GM18907 (cell line): ENCODE measurements at regions not wholly inside any gene's neighbourhood (a gene's known extent, or its start where the extent isn't known, plus 50 kb on each side); places are given as distances from the start of the nearest gene placed in this dataset.
"Not testable (repeated sequence)": the region's sequence is repeated elsewhere in the genome, so short reads cannot be mapped to it uniquely, and the experiment has no call there.

Experiments
- ATAC-seq: cut with Tn5 transposase; IDR thresholded peaks from one replicate; pipeline ENCODE4 v1.9.1; 2021; ENCODE audit warnings: mild to moderate bottlenecking, moderate library complexity; ENCODE audit not compliant: unreplicated experiment

DNA sequence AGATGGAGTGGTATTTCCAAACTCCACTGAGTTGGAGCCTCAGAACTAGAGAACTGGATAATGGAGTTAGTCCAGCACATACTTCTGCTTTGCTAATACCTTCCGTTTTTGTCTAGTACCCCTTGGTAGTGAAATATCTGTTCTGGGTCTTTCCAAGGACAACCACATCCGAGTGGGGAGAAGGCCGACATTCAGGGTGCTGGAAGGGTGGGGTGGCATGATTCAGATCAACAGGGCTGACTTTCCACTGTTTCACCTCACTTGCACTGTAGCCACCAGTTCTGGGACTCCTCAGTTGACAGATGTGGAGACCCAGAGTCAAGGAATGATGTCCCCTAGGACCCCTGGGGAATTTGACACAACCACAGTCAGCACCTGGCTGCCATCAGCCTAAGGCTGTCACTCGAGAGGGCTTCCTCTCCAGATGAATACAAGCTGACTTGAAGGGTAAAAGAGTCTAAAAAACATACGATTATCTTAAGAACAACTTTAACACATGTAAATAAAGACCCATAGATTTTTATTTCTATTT, 84.8 kb upstream of the HNF1B start:
- ATAC-seq = peak; percentile 56

DNA sequence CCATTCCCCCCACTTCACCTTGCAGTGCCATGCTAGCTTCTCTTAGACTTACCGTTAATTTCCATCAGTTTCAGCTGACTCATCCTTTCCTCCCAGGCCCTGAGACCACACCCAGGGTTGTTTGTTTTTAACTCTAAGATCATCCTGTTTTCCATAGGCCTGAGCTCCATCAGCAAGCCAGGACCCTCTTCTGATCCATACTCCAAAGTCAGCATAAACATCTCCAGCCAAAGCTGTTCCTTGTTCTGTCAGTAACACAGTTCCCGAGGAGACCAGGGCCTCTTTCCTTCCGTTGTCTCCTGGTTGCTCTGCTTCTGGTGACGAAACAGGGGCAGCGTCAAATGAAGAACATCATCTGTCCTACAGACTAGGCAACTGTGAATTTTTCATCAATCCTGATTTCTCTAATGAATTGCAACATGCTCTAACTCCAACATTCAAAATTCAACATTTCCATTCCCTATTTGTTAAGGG, 83.8 kb upstream of the HNF1B start:
- no peak for ATAC-seq

DNA sequence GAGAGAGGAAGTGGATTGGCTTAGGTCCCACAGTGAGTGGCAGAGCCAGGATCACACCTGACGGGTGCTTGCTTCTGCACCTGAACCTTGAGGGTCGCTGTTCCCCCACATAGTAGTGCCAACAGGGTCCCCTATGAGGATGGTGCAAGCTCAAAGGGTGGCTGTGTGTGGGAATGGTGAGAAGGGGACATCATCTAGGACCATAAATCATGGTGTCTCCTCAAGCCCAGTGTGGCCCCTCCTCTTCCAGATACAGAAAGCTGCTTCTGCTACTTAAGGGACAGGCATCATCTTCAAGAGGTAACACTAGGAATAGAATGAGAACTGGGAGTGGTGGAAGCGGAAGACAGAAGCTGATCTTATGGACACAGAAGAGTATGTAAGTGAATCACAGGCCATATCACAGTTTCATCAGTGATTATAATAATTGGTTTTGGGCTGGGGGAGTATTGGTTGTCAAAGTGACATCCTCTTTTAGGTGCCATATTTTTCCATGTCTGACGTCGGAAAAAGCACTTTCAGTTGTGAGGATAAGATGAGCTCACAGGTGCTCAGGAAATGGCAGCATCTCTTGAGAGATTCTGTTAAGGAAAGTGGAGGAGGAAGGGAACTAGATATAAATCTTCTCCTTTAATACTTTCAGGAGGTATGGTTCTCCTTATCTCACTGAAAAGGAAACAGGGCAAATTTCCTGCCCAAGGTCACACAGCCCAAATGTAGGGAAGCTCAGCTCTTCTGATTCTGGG, 83.2 kb upstream of the HNF1B start:
- ATAC-seq = no peak

DNA sequence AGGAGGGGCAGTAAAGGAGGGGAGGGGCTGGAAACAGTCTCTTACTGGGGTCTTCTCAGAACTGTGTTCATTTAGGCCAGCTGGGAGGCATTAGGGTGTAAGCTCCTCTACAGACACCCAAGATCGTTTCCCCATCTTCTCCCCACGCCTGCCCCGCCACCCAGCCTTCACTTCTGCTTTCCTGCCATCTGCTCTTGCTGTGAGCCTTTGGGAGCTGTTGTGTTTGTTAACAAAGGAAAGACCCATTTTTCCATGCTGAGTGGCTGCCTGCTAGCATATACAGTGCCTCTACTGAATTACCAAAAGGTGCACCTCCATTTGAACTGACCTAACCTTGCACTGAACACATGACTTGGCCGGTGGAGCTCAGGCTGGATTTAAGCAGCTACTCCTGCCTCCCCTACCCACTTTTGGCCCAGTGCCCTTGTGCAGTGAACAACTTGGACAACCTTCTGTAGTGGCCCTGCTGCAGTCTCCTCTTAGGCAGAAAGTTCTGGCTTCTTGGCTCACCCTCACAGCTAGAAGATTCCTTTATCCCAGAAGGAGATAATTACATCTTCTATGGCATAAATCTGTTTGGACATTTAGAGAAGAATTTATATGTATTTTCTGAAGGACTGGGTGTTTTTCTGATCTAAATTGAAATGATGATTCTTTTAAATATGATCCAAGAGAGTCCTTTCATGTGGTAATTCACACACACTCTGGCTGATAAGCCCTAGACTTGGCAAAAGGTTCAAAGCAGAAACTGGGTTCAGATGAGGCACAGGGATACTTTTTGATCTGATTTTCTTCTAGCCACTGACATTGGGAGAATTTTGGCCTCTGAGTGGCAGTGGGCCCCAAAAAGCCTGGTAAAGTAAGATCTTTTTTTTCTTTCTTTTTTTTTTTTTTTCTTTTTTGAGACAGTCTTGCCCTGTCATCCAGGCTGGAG, 81.9 kb upstream of the HNF1B start:
- no peak for ATAC-seq

DNA sequence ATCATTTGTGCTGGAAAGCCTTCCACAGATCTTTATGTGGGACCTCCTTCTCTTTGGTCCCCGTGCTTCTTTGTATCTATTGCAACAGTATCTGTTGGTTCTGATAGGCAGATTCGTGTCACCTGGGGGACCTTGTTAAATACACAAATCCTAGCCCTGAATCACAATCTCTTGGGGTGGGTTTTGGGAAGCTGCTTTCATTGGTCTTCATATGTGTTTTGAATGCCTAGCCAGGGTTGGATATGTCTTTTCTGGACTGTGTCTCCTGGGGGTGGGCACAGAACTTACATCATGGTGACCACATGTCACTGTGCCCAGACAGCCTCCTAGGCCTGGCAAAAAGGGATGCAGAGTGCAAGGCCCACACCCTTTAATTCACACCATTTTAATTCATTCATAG, 81.0 kb upstream of the HNF1B start:
- ATAC-seq = no peak

DNA sequence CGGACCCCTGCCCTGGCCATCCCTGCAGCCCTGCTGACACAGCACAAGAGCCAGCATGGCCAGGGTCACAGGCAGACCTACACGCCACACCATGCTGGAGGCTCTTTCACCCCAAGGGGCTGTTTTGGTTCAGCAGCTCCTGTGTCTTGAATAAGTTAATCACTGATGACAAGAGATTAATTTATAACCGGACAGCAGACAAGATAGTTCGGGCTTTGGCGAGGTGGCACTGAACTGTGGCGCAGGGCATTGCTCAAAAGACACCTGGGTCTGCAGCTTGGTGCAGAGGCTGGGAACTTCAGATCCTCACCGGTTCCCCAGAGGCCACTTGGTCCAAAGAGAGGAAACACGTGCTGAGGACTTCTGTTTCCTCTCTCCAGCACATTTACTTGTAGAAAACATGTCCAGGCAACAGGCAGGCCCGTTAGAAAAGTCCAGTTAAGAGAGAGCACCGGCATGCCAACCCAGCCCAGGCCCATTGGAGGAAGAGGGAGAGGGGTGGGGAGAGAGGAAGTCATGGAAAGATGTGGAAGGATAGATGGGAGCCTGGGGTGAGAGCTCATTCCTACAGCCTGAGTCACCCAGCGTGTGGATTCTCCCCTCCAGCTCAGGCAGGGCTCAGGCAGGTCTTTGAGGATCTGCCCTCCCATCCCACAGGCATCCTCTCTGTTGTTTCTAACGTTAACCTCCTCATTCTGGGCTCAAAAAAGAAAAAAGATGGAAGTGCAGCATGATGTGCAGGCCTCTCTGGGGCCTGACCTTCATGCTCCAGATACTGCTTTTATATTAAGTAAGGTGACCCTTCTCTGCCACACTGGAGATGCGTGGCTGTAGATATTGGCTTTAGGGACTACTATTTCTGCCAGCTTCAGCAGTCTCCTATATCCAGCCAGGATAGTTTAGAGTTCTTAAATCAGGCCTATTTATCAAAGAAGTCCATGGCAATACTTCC, 80.0 kb upstream of the HNF1B start:
- ATAC-seq = peak; percentile 69

DNA sequence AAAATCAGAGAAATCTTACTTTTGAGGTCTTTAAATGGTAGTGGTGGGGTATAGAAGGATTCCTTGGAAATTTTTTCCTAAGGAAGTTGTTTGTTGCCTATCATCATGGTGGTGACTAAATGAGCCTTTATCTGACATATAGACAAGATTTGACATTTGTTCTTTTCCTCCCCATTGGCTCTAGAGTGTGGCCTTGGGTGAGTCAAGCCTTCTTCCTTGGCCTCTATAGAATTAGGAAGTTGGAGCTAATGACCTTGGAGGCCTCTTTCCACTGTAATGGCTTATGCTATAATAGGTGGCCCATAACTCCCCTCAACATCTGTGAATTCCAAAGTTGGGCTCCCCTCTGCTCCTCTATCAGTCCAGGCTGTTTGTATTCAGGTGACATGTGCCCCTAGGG, 79.1 kb upstream of the HNF1B start:
- ATAC-seq = no peak

DNA sequence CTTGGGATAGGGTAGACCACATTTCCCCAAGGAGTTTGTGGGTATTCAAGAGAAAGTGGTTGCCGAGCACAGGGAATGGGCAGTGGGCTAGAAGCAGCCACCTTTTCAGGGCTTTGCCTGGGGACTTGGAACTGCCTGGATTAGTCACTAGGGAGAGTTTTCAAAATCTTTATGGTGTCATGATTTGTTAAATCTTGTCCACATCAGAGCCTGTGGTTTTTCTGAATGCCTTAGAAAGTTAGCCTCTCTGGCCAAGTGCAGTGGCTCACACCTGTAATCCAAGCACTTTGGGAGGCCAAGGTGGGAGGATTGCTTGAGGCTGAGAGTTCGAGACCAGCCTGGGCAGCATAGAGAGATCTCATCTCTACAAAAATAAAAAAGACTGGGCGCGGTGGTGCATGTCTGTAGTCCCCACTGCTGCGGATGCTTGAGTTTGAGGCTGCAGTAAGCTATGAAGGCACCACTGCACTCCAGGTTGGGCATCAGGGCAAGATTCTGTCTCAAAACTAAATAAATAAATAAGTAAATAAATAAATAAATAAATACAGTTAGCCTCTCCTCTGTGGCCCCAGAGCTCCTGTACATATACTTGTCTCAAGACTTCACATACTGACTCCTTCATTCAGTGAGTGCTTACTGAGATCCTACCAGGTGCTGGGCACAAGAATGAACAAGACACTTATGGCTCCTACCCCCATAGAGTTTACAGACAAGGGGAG, 76.3 kb upstream of the HNF1B start:
- no peak for ATAC-seq

DNA sequence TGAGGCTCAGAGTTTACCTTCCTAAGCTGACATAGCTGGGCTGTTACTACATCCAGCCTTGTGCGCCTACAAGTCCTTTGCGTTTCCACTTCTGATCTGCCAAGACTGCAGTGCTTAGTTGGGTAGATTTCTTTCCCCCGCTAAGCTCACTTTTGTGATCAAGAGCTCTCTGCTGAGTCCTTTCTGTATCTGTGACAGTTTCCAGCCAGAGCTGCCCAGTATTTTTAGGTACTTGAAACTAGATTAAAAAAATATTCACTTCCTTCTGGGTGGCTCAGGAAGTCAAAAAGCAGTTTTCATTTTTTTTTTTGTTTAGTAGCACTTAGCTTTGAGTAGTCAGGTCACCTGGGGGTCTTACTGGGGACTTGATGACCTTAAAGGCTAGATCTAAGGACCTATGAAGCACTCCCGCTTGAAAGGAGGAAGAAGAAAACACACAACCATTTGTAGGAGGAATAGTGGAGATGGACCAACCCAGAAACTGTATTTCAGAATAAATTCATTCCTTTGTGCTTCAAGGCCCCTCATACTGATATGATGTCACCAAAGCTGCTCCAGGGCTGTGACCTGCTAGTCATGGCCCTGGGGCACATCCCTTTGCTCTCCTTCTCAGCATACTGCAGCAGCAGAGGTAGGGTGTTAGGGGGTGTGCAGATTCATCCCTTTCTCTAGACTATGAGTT, 75.6 kb upstream of the HNF1B start:
- ATAC-seq = no peak

DNA sequence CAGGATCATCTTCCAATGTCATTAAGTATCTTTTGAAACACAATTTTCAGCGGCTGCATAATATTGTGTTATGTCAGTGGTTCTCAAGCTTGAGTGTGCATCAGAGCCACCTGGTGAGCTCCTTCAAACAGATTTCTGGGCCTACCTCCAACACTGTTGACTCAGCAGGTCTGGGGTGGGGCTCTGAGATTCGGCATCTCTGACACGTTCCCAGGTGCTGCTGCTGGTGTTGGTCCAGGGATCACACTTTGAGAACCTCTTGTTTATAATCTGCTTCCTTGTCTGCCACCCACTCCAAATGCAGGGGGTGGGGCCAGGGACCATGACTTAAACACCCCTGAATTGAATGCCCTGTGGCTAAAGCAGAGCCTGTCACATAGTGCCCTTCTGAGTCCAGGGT, 73.8 kb upstream of the HNF1B start:
- no peak for ATAC-seq

DNA sequence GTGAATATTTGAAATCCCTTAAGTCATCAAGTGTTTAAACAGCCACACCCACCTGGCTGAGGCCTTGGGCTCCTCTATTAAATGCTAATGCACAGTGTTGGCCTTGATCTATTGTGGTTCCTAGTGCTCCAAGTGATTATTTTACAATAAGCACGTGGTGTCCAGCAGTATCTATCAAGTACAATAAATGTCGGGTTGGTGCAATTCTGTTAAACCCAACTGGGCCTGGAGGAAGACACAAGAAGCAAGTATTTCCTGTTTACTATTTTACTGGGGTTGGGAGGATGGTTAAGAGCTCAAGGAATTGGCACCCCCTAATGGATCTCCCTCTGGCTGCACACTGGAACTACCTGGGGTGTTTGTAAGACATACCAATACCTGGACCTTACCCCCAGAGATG, 72.1 kb upstream of the HNF1B start:
- ATAC-seq = no peak

DNA sequence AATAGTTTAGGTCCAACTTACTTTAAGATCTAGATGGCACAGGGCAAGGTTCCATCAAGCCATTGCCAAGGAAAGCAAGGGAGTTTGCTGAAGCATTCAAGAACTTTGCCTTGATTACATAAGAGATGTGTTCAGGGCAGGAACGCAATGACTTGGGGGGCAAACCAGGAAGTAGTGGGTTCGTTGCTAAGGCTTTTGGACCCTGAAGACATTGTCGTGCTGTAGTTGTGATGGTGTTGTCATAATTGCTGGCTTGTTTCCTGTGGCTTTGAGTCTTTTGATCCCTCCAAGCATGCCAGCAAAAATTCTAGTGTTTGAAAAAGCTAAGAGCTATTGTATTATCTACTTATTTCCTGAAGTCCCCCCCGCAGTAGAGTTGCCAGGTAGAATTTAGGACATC, 70.7 kb upstream of the HNF1B start:
- ATAC-seq = no peak

DNA sequence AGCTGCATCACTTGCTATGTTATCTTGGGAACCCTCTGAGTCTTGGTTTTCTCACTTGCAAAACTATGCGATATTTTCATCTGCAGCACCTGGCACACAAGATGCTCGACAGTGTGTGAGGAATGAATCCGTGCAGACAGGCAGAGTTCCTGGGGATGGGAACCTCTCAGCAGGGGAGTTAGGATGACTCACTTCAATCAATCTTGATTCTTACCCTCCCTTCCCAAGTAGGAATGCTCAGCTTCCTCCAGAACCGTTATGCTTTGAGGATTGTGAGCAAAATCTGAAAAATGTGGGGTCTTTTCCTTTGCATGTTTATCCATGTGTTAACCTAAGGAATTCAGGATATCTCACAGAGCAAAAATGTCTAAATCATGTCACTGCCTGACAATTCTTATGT, 68.9 kb upstream of the HNF1B start:
- ATAC-seq = no peak

DNA sequence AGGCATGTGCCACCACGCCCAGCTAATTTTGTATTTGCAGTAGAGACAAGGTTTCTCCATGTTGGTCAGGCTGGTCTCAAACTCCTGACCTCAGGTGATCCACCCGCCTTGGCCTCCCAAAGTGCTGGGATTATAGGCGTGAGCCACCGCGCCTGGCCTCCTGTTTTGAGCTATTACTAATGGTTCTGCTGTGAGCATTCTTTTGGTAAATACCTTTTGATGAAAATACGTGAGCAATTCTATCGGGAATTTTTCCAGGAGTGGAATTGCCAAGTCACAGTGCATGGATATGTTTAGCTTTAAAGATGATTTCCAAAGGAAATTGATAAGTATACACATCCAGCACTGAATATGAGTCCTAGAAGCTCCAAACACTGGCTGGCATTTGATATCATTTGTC, 64.0 kb upstream of the HNF1B start:
- not testable (repeated sequence) for ATAC-seq

DNA sequence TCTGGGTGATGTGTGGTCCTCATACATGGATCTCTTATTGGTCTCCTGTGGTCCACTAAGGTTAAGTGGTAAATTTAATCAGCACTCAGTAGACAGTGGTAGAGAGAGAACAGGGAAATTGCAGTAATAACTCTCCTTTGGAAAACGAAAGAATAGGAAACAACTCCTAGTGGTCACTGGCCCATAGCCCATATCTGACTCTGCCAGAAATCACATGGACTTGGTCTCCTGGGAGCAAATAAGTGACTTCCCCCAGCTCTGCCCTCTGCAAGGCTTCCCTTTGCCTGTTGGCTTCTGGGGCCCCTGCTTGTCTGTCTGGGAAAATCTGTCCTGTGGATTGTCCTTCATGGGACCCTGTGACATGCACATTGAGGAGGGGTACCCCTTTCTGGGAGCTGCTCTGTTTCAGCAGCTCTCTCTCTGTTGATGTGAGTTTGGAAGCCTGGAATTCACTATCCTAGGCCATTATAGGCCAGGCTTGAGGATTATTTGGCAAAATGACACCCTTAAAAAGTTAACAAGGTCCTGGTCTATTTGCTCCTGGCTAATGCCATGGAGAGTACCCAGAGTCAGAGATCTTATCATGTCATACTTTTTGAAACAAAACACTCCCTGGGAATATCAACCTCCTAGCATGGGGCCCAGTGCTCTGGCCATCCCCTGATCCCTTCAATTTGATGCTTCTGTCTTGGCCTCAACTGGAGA, 58.0 kb upstream of the HNF1B start:
- ATAC-seq = no peak

DNA sequence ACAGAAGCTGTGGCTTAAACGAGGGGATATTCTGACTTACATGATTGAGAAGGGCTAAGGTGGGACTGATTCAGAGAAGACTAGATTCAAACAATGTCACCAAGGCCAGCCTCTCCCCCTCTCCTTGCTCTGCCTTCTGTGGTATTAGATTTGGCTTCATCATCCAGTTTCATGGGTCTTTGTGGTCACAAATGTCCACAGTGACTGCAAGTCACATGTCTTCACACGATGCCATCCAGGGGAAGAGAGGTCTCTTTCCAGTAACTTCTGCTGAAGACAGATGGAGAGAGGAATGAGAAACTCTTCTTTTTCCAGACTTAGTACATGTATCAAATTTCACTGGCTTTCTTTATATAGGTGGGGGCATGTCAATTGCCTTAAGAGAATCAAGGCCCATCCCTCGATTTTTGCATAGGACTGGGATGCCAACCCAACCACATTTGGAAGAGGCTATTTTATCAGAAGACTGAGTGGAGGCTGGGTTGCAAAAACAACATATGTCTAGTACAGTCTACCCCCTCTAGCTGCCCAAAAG, 57.3 kb upstream of the HNF1B start:
- no peak for ATAC-seq

DNA sequence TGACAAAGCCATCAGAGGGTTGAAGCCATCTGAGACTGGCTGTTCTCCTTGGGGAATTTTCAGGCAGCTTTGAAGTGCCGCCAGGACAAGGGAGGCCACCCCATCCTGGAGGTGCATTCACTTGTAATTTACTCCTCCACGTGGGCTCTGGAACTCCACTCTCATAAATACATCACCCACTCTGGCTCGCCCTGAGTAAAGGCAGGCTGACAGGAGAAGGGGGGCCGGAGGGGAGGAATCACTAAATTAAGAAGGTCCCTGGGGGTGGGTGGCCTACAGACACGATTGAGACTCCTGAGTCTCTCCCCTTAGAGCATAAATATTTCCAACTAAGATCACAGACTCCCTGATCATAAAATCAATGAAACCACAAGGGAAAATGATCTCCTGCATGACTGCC, 56.3 kb upstream of the HNF1B start:
- no peak for ATAC-seq

DNA sequence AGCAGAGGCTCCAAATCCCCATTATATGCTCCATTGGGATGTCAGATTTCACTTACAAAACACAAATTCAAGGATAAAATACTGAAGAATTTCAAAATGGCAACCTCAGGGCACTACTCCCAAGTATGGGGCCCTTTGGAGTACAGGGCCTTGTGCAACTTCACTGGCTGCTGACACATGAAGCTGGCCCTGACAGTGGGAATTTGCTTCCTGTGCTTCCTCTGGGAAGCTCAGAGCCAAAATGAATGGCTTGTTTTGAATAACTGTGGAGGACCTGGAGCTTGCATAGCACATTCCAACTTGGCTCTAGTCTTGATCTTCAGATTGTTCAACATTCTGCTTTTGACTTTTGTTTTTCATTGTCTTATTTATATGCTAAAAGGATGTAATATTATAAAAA, 52.3 kb upstream of the HNF1B start:
- no peak for ATAC-seq

DNA sequence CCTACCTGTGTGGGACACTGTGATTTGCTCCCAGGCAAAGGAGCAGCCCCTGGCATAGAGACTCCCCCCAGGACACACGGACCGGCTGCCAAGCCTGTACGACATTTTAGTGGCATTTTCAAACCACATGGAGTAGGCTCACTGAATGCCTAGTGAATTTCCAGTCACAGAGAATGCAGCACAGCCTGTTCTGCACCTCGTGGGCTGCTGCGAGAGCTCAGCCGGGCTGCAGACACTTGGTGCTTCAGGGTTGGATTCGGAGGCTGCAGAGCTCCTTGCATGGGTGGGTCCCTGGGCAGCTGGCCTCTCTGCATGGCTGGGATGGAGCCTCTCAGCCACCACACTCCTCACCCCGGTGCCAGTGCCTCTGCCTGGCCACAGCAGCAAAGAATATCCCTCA, 51.2 kb upstream of the HNF1B start:
- no peak for ATAC-seq
